ENCODE measurements at regions not wholly inside any gene's neighbourhood (a gene's known extent, or its start where the extent isn't known, plus 50 kb on each side); places are given as distances from the start of the nearest gene placed in this dataset.
"Not testable (repeated sequence)": the region's sequence is repeated elsewhere in the genome, so short reads cannot be mapped to it uniquely, and the experiment has no call there.

DNA sequence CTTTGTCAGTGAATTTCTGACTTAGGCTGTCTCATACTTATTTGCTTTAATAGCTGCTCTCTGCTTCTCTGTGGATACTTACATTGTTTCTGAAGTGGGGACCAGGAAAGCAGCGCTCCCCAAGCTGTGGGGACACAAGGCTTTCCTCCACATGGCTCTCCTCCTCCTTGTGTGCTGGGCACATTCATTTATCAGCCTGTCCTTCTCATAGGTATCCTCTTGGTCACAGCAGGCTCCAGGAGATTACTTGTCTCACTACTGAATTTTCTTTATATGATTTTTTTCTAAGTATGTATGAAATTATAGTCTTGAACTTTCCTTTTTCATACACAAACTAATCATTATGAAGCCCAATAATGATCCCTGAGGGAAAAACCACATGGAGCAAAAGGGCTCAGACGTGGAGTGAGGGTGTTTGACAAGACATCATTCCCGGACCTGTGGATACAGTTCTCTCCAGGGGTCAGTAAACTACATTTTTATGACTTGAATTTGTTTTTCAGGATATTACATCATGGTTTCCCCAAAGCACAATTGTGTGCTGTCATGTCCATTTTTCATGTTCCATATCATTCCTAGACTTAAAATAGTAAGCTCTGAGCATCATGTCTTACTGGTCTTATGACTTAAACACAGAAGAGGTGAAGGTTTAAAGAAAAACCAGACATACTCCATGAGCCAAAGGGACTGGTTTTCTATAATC lies 234.5 kb downstream of the PCSK1 start:
- DNase-seq: no peak

DNA sequence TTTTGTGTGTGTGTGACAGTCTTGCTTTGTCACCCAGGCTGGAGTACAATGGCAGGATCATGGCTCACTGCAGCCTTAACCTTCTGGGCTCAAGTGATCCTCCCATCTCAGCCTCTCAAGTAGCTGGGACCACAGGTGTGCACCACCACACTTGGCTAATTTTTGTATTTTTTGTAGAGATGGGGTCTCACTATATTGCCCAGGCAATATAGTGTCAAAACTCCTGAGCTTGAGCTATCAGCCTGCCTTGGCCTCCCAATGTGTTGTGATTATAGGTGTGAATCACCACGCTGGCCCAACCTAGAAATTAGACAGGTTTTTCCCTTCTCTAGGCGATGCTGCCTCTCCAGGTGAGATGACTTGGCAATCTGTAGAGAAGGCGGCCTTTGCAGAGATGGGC lies 235.3 kb downstream of the PCSK1 start:
- DNase-seq: not testable (repeated sequence)

GRCh38 chr5:96197347-96197746 lies 235.7 kb upstream of the ELL2 start:
- DNase-seq: no peak

- DNase-seq: no peak
Measured at GRCh38 chr5:96196890-96197289, 235.2 kb upstream of the ELL2 start.

GRCh38 chr5:96196407-96196806 lies 234.8 kb upstream of the ELL2 start:
- DNase-seq: no peak

DNA sequence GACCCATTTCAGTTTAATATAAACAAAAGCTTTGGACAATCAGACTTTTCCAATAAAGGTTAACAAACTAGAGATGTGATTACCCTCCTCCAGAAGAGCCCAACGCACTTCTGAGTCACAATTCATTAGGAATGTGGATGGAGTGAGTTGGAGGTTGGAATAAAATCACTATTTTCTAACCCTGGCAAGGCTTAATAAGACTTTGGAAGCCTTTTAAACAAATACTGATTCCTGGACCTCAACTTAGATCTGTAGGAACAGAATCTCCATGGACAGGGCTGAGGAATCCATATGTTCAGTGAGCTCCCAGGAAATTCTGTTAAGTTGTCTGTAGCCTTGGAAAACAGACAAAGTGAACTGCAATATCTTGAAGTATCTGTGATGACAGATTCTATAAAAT lies 233.5 kb upstream of the ELL2 start:
- DNase-seq: no peak

GRCh38 chr5:96194593-96194992 lies 232.9 kb upstream of the ELL2 start:
- DNase-seq: no peak

DNA sequence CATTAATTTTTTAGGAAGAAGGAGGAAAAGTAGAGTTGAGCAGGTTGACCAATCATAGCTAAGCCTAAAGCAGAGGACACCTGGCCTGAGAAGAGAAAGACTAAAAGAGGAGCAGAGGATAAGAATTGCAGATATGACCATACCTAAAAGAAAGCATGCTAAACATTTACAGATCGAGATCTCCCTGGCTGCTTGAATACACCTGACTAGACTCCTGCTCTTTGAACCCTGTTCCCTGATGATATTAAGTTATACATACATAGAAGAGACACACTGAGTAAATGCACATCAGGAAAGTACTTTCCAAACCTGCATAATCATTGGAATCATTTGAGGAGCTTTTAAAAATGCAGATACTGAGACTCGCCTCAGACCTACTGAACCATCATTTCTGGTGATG lies 232.3 kb upstream of the ELL2 start:
- no peak for DNase-seq

- no peak for DNase-seq
Measured at GRCh38 chr5:96189987-96190386, 228.3 kb upstream of the ELL2 start.

DNA sequence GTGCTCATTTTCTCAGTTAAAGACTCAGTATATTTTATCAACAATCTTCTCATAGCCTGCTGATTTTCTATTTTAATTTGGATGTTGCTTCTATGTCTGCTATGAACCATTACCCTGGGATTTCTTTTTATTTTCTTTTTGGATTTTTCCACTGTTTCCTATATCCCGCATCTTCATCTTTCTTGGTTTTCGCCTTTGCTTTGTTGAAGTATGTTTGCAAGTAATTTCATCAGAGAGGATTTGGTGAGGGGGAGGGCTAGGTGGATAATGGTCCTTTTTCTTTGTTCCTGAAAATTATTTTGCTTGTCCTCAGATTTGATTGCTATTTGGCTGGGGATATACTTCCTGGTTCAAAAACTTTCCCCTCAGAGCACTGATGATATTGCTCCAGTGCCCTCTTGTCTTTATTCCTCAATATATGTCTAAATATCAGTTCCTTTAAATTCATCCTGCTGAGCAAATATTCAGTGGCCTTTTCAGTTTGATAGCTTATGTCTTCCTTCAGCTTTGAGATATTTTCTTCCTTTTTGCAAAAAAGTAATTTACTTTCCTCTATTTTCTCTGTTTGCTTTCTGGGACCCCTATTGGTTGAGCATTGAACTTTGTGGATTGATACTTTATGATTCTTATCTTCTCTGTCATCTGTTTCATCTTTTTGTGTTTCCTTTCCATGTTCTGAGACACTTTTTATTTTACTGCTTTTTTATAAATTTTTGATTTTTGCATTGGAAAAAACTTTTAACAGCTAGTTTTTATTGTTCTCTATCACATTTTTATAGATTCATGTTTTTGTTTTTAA lies 227.6 kb upstream of the ELL2 start:
- DNase-seq: no peak

DNA sequence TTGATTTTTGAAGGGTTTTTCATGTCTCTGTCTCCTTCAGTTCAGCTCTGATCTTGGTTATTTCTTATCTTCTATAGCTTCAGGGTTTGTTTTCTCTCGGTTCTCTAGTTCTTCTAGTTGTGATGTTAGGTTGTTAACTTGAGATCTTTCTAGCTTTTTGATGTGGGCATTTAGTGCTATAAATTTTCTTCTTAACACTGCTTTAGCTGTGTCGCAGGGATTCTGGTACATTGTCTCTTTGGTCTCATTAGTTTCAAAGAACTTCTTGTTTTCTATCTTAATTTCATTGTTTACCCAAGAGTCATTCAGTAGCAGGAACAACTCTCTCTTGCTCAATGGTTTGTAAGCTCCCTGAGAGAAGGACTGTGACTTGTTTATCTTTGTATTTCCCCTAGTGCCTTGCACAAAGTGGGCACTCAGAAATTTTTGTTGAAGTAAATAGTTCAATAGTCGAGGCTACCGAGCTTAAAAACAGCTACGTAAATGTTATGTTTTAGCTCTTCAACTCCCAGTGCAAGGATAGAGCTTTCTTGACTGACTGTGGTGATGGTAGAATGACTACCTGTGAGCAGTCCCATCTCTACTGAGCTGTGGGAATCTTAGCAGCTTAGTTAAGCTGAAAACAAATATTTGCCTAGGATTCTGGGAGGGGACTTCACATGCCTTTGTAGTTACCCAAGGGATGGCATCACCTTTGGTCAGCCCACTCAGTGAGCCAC lies 225.8 kb upstream of the ELL2 start:
- DNase-seq: no peak

GRCh38 chr5:96184510-96184909 lies 222.9 kb upstream of the ELL2 start:
- not testable (repeated sequence) for DNase-seq

DNA sequence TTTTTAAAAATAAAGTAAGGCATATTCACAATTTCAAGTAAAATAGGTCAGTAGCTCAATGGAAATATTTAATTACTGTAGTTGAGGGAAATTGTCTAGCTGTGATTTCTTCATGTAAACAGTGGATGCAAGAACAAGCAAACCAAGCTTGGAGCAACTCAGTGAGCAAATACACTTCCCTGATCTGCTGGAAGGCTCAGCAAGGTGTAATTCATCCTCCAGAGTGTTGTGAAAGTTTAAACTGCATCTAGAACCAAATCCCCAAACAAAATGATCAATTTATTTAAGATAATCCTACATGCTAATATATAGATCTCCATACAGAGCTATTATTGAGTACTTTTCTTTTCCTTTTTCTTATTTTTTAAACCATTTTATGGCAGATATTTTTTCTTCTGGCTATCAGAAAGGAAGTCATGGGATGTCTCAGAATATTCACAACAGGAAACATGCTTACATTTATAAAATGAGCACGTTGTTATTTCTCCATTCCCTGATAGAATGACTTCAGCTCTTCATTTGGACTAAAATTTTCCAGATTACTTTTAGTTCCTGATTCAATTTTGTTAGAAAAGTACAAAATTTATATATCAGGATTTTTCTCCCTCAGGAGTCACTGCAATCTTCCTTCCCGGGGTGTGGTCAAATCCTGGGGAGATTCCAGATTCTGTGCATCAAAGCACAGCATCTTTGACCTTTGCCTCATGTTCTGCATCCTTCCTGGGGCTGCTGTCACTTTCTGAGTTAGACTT lies 219.2 kb upstream of the ELL2 start:
- DNase-seq: no peak

DNA sequence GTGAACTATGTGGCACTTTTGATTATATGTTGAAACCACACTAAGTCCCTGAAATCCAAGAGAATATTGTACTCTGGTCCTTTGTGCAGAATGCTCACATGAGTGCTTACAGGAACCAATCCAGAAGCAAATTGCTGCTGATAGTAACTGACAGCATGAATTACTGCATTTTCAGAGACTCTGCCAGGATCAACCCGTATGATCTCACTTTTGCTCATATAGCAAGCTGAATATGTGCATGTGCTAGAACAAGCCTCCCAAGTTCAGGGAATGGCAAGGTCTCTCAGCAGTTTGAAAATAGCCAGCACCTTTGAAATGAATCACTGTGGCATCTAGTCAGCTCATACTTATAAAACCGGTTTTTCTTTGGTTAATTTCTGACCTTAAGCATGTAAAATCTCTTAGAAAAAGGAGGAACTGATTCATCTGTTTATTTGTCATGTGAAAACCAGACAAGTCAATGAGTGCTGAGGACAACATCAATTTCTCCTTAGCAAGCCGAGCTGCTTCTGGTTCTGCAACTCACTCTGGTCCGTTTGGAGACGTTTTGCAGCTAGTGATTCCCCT lies 215.7 kb upstream of the ELL2 start:
- DNase-seq: no peak

DNA sequence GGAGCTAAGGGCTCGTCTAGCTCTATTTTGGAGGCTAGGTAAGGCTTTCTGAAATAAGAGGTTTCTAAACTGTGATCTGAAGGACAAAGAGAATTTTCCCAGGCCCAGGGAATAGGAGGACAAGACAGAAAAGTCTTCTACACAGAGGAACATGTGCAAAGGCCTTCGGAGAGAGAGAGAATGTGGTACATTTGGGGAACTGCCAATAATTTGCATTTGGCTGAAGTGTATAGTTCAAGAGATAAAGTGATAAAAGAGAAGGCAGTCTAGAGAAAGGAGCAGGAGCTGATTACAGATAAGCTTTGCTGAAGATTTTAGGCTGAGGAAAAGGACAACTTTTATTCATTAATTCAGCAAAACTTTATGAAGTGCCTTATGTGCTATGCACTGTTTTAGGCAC lies 214.4 kb upstream of the ELL2 start:
- DNase-seq: peak; percentile 58

DNA sequence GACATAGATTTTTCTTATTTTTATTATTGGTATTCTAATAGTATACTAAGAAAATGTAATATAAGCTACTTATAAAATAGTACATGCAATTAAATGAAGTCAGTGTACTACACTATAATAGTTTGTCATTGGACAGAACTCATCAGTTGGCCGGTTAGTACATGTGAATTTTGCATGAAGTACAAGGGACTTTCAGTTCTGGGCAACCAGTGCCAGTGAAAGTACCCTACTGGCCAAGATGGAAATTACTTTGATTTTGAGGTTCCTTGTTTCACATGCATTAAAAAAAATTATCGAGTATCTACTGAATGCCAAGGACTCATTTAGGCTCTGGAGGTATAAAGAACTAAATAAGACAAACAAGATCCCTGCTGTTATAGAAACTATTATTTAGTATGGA lies 213.4 kb upstream of the ELL2 start:
- DNase-seq: peak; percentile 37

DNA sequence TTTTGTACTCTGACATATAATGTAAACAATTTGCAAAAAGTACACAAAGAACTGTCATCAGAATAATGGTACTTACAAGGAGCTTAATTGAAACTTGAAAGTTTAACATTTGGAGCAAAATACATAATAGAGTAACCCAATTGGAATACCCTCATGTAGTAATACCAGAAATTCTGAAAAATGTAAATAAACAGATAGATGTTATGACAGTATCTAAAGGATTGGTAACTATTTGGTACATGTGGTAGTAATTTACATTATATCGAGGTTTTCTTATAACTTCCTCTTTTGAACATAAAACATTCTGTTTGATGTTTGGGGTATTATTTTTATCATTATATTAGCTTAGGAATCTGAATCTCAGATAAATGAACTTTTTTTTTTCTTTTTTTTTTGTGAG lies 211.7 kb upstream of the ELL2 start:
- no peak for DNase-seq

DNA sequence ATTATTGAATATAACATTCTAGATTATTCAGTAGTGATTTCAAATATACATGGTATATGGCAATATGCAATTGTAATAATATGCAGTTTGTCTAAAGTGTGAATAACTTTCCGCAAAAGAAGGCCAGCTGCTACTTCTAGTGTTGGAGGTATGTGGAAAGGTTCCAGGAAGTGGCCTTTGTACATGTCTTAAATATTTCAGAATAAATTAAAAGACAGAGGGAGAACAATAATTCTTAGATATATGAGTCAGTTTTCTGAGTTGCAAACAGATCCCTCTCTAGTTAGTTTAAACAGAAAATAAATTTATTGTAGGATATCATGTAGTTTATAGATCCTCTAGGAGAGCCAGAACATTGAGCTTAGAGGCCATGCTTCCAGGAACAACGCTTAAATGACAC lies 210.8 kb upstream of the ELL2 start:
- no peak for DNase-seq

DNA sequence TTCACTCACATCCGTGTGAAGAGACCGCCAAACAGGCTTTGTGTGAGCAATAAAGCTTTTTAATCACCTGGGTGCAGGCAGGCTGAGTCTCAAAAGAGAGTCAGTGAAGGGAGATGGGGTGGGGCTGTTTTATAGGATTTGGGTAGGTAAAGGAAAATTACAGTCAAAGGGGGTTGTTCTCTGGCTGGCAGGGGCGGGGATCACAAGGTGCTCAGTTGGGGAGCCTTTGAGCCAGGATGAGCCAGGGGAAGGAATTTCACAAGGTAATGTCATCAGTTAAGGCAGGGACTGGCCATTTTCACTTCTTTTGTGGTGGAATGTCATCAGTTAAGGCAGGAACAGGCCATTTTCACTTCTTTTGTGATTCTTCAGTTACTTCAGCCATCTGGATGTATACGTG lies 210.3 kb upstream of the ELL2 start:
- not testable (repeated sequence) for DNase-seq

DNA sequence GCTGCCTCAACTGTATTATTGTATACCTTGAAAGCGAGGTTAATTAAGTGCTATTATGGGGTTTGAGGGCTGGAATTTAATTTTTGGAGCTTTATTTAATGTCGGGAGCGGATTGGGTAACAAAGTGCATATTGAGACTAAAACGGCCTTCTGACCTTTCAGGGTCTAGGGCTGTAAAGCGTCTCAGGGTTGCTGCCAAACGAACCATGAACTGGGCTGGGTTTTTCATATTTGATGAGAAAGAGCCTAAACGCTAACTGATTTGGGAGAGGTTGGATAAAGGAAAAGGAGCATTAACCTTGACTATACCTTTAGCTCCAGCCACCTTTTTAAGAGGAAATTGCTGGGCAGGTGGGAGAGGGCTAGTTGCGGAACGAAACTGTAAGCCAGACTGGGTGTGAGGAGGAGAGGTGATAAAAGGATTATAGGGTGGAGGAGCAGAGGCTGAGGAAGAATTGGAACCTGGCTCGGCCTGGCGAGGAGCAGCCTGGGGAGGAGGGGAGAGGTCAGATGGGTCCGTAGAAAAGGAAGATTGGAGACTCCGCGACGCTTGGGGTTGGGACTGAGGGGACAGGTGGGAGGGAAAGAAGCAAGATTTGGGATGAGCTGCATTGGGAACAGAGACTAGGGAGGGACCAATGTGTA lies 209.0 kb upstream of the ELL2 start:
- not testable (repeated sequence) for DNase-seq

DNA sequence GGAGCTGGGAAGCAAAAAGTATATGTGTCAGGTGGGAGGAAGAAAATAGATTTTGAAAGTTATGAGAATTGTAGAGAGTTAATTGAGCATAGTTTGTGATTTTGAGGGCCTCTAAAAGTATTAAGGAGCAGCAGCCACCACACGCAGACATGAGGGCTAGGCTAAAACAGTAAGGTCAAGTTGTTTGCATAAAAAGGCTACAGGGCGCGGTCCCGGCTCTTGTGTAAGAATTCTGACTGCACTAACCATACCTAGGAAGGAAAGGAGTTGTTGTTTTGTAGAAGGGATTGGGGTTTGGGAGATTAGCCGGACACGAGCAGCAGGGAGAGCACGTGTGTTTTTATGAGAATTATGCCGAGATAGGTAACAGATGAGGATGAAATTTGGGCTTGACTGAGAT lies 207.2 kb upstream of the ELL2 start:
- not testable (repeated sequence) for DNase-seq

DNA sequence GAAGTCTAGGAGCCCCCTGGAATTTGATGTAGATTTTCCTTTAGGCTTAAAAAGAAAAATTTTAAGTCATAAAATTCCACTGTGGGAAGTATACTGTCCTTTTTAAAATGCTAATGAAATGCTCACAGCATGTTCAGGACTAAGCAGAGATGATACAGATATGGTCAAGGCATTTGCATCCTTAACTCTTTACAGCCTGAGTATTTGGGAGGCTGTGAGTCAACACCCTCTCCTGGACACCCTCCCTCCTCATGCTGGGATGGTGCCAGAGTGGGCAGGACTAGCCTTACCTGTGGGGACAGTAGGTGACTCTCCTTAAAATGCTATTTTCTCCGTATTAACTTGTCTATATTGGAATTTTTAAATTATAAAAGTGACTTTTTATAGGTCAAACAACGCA lies 197.4 kb upstream of the ELL2 start:
- DNase-seq: no peak
